CD4-positive, CD25-positive, alpha-beta regulatory T cell (primary cell): ENCODE measurements at regions not wholly inside any gene's neighbourhood (a gene's known extent, or its start where the extent isn't known, plus 50 kb on each side); places are given as distances from the start of the nearest gene placed in this dataset.
"Not testable (repeated sequence)": the region's sequence is repeated elsewhere in the genome, so short reads cannot be mapped to it uniquely, and the experiment has no call there.

Source experiments
- ATAC-seq, 2 donors: fragments of 150-1000 bp; cut with Tn5 transposase; one replicate each; pipeline ENCODE4 v1.10.0; 2021; ENCODE audit warnings: low read depth in 2 of 2, moderate number of reproducible peaks in 2 of 2, moderate library complexity in 1 of 2
- DNase-seq, 3 donors: peaks; one replicate each; pipeline versions ENCODE4 v3.0.0 to v3.0.0-alpha.2; 2012 to 2022; ENCODE audit warnings: mixed read lengths in 1 of 3
- H3K27ac ChIP-seq: one replicate; pipeline ENCODE4 v1.7.0; 2013; ENCODE audit warnings: mild to moderate bottlenecking, low read length; ENCODE audit not compliant: insufficient read depth, poor library complexity, severe bottlenecking
- H3K27me3 ChIP-seq: one replicate; pipeline ENCODE4 v1.7.0; 2013; ENCODE audit warnings: low read length; ENCODE audit not compliant: control insufficient read depth, insufficient read depth
- H3K36me3 ChIP-seq: one replicate; pipeline ENCODE4 v1.7.0; 2013; ENCODE audit warnings: mild to moderate bottlenecking, low read length, moderate library complexity; ENCODE audit not compliant: control insufficient read depth, insufficient read depth
- H3K4me1 ChIP-seq: 2 replicates; pipeline ENCODE4 v1.7.0; 2013; ENCODE audit warnings: mild to moderate bottlenecking, low read length; ENCODE audit not compliant: insufficient read depth, control insufficient read depth, poor library complexity, severe bottlenecking
- H3K4me3 ChIP-seq: one replicate; pipeline ENCODE4 v1.7.0; 2013; ENCODE audit warnings: low read depth, mild to moderate bottlenecking, low read length, moderate library complexity
- H3K9me3 ChIP-seq, 2 experiments: 1 replicate in 1 of 2; 2 replicates in 1 of 2; pipeline ENCODE4 v1.7.0; 2013; ENCODE audit warnings: low read length in 2 of 2, mild to moderate bottlenecking in 1 of 2, moderate library complexity in 1 of 2; ENCODE audit not compliant: control insufficient read depth in 2 of 2
- H3K27ac Mint-ChIP-seq, 3 donors: one replicate each; pipeline ENCODE4 v1.8.0; 2020 to 2022; ENCODE audit warnings: mild to moderate bottlenecking in 3 of 3, mixed read lengths in 3 of 3, moderate library complexity in 2 of 3
- H3K27me3 Mint-ChIP-seq: one replicate; pipeline ENCODE4 v1.8.0; 2022; ENCODE audit warnings: mild to moderate bottlenecking, mixed read lengths
- H3K36me3 Mint-ChIP-seq: one replicate; pipeline ENCODE4 v1.8.0; 2020; ENCODE audit warnings: mixed read lengths
- H3K4me1 Mint-ChIP-seq, 4 donors: one replicate each; pipeline ENCODE4 v1.8.0; 2020 to 2022; ENCODE audit warnings: mixed read lengths in 4 of 4, mild to moderate bottlenecking in 1 of 4
- H3K4me3 Mint-ChIP-seq, 4 donors: one replicate each; pipeline ENCODE4 v1.8.0; 2020 to 2022; ENCODE audit warnings: mild to moderate bottlenecking in 4 of 4, mixed read lengths in 4 of 4, moderate library complexity in 3 of 4
- H3K9me3 Mint-ChIP-seq, 7 donors: one replicate each; pipeline ENCODE4 v1.8.0; 2020 to 2022; ENCODE audit warnings: mixed read lengths in 7 of 7, mild to moderate bottlenecking in 3 of 7, moderate library complexity in 2 of 7

DNA sequence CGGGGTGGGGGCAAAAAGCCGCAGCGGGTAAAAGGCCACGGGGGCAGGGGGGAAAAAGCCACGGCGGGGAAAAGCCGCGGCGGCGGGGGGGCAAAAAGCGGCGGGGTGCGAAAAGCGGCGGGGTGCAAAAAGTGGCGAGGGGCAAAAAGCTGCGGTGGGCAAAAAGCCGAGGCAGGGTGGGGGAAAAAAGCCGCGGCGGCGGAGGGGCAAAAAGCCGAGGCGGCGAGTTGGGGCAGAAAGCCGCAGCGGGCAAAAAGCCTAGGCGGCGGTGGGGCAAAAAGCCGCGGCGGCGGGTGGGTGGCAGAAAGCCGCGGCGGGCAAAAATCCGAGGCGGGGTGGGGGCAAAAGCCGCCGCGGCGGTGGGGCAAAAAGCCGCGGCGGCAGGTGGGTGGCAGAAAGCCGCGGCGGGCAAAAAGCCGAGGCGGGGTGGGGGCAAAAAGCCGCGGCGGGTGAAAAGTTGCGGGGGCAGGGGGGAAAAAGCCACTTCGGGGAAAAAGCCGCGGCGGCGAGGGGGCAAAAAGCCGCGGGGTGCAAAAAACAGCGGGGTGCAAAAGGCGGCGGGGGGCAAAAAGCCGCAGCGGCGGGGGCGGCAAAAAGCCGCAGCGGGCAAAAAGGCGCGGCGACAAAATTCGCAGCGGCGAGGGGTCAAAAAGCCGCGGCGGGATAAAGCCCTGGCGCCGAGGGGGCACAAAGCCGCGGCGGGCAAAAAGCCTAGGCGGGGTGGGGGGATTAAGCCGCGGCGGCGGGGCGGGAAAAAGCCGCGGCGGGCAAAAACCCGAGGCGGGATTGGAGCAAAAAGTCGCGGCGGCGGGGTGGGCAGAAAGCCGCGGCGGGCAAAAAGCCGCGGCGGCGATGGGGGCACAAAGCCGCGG, 3901.2 kb downstream of the SRGAP2C start:
- Histone ChIP-seq H3K27me3 (no peaks in the 10 kb centered on the region), H3K4me1 (no peaks in the 10 kb centered on the region), H3K36me3 (no peaks in the 10 kb centered on the region), H3K4me3 (no peak overlapping the region), H3K27ac (no peak overlapping the region), H3K9me3 (peaks cover 5 to 38% of the 10 kb centered on the region in 2 experiments)
- Mint-ChIP-seq H3K36me3 (peaks cover 15% of the 10 kb centered on the region), H3K4me3 (no peak overlapping the region), H3K27ac (no peak overlapping the region), H3K27me3 (no peaks in the 10 kb centered on the region), H3K4me1 (peaks cover 0 to 5% (median 0%) of the 10 kb centered on the region in 4 donors), H3K9me3 (peaks cover 0 to 45% (median 28%) of the 10 kb centered on the region in 7 donors)
- no peak for DNase-seq
- no peak for ATAC-seq

DNA sequence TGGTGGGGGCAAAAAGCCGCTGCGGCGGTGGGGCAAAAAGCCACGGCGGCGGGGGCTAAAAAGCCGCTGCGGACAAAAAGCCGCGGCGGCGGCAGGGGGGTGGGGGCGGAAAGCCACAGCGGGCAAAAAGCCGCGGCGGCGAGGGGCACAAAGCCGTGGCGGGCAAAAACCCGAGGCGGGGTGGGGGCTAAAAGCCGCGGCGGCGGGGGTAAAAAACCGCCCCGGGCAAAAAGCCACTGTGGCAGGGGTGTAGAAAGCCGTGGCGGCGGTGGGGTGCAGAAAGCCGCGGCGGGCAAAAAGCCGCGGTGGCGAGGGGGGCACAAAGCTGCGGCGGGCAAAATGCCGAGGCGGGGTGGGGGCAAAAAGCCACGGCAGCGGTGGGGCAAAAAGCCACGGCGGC, 3901.8 kb downstream of the SRGAP2C start:
- peaks cover 0 to 41% (median 26%) of the 10 kb centered on the region in 7 donors for H3K9me3 Mint-ChIP-seq

DNA sequence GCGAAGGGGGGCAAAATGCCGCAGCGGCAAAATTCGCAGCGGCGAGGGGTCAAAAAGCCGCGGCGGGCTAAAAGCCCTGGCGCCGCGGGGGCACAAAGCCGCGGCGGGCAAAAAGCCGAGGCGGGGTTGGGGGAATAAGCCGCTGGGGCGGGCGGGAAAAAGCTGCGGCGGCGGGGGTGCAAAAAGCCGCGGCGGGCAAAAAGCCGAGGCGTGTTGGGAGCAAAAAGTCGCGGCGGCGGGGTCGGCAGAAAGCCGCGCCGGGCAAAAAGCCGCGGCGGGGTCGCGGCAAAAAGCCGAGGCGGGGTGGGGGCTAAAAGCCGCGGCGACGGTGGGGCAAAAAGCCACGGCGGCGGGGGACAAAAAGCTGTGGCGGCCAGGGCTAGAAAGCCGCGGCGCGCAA, 3902.5 kb downstream of the SRGAP2C start:
- Histone ChIP-seq H3K36me3 (no peaks in the 10 kb centered on the region), H3K9me3 (peaks cover 5 to 25% of the 10 kb centered on the region in 2 experiments), H3K27me3 (no peaks in the 10 kb centered on the region), H3K4me1 (no peaks in the 10 kb centered on the region), H3K4me3 (no peak overlapping the region), H3K27ac (no peak overlapping the region)
- peaks cover 0 to 34% (median 24%) of the 10 kb centered on the region in 7 donors for H3K9me3 Mint-ChIP-seq
- no peak overlapping the region for H3K27ac Mint-ChIP-seq
- DNase-seq: no peak
- ATAC-seq: no peak
- no peaks in the 10 kb centered on the region for H3K27me3 Mint-ChIP-seq
- no peak overlapping the region for H3K4me3 Mint-ChIP-seq
- peaks cover 0 to 5% (median 0%) of the 10 kb centered on the region in 4 donors for H3K4me1 Mint-ChIP-seq
- peaks cover 11% of the 10 kb centered on the region for H3K36me3 Mint-ChIP-seq

More for the DNA sequence above, 3901.8 kb downstream of the SRGAP2C start:
- Histone ChIP-seq H3K9me3 (peaks cover 5 to 32% of the 10 kb centered on the region in 2 experiments), H3K4me1 (no peaks in the 10 kb centered on the region), H3K27me3 (no peaks in the 10 kb centered on the region), H3K27ac (no peak overlapping the region), H3K36me3 (no peaks in the 10 kb centered on the region), H3K4me3 (no peak overlapping the region)
- no peak overlapping the region for H3K27ac Mint-ChIP-seq
- DNase-seq: no peak
- peaks cover 0 to 5% (median 0%) of the 10 kb centered on the region in 4 donors for H3K4me1 Mint-ChIP-seq
- H3K36me3 Mint-ChIP-seq: peaks cover 11% of the 10 kb centered on the region
- no peak for ATAC-seq
- H3K4me3 Mint-ChIP-seq: no peak overlapping the region
- no peaks in the 10 kb centered on the region for H3K27me3 Mint-ChIP-seq

DNA sequence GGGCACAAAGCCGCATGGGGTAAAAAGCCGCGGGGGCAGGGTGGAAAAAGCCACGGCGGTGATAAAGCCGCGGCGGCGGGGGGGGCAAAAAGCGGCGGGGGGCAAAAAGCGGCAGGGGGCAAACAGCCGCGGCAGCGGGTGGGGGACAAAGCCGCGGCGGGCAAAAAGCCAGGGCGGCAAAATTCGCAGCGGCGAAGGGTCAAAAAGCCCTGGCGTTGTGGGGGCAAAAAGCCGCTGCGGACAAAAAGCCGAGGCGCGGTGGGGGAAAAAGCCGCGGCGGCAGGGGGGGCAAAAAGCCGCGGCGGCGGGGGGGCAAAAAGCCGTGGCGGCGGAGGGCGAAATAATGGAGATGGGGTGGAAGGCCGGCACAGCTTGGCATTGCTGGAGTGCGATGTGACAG, 3902.9 kb downstream of the SRGAP2C start:
- ATAC-seq: no peak
- no peaks in the 10 kb centered on the region for H3K4me1 ChIP-seq
- DNase-seq: no peak
- Mint-ChIP-seq H3K36me3 (peaks cover 10% of the 10 kb centered on the region), H3K4me3 (no peak overlapping the region), H3K27me3 (no peaks in the 10 kb centered on the region), H3K4me1 (peaks cover 0 to 5% (median 0%) of the 10 kb centered on the region in 4 donors), H3K9me3 (peaks cover 2 to 32% (median 22%) of the 10 kb centered on the region in 7 donors), H3K27ac (no peak overlapping the region)
- H3K9me3 ChIP-seq: peaks cover 5 to 23% of the 10 kb centered on the region in 2 experiments
- no peak overlapping the region for H3K4me3 ChIP-seq
- H3K36me3 ChIP-seq: no peaks in the 10 kb centered on the region
- H3K27ac ChIP-seq: no peak overlapping the region
- no peaks in the 10 kb centered on the region for H3K27me3 ChIP-seq

DNA sequence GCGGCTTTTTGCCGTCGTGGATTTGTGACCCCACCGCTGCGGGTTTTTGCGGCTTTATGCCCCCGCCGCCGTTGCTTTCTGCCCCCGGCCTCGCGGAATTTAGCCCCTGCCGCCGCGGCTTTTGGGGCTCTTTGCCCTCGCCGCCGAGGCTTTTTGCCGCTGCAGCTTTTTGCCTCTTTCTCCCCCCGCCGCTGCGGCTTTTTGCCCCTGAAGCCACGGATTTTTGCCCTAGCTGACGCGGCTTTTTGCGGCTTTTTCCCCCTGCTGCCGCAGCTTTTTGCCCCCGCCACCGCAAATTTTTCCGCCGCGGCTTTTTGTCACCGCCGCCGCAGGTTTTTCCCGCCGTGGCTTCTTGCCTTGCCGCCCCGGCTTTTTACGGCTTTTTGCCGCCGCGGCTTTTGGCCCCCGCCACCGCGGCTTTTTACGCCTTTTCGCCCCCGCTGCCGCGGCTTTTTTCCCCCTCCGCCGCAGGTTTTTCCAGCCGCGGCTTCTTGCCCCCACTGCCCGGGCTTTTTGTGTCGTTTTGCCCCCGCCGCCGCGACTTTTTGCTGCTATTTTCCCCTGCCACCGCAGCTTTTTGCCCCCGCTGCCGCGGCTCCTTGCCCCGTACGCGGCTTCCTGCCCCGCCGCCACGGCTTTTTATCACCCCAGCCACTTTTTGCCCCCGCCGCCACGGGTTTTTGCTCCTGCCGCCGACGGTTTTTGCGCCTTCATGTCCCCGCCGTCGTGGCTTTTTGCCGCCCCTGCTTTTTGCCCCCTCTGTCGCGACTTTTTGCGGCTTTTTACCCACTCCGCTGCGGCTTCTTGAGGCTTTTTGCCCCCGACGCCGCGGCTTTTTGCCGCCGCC, 3933.6 kb downstream of the SRGAP2C start:
- Histone ChIP-seq H3K9me3 (peaks cover 3 to 20% of the 10 kb centered on the region in 2 experiments), H3K36me3 (no peaks in the 10 kb centered on the region), H3K4me1 (no peaks in the 10 kb centered on the region), H3K4me3 (no peak overlapping the region), H3K27me3 (no peaks in the 10 kb centered on the region), H3K27ac (no peak overlapping the region)
- ATAC-seq (no peak), DNase-seq (no peak)
- Mint-ChIP-seq H3K27me3 (no peaks in the 10 kb centered on the region), H3K4me3 (no peak overlapping the region), H3K4me1 (no peaks in the 10 kb centered on the region), H3K27ac (no peak overlapping the region), H3K36me3 (peaks cover 4% of the 10 kb centered on the region), H3K9me3 (peaks cover 0 to 16% (median 9%) of the 10 kb centered on the region in 7 donors)

DNA sequence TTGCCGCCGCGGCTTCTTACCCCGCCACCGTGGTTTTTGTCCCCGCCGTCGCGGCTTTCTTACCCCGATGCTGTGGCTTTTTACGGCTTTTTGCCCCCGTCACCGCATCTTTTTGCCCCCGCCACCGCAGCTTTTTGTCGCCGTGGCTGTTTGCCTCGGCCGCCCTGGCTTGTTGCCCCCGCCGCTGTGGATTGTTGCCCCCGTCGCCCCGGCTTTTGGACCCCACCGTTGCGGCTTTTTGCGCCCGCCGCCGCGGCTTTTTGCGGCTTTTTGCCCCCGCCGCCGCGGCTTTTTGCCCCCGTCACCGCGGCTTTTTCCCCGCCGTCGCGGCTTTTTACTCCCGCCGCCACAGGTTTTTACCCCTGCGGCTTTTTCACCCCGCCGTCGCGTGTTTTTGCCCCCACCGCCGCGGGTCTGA, 3934.3 kb downstream of the SRGAP2C start:
- Histone ChIP-seq H3K27ac (no peak overlapping the region), H3K36me3 (no peaks in the 10 kb centered on the region), H3K4me3 (no peak overlapping the region), H3K9me3 (peaks cover 3 to 20% of the 10 kb centered on the region in 2 experiments), H3K4me1 (no peaks in the 10 kb centered on the region), H3K27me3 (no peaks in the 10 kb centered on the region)
- Mint-ChIP-seq H3K4me1 (peaks cover 0 to under 1% (median 0%) of the 10 kb centered on the region in 4 donors), H3K9me3 (peaks cover 0 to 18% (median 9%) of the 10 kb centered on the region in 7 donors), H3K27me3 (no peaks in the 10 kb centered on the region), H3K27ac (no peak overlapping the region), H3K4me3 (no peak overlapping the region), H3K36me3 (peaks cover 4% of the 10 kb centered on the region)
- ATAC-seq (no peak), DNase-seq (no peak)

DNA sequence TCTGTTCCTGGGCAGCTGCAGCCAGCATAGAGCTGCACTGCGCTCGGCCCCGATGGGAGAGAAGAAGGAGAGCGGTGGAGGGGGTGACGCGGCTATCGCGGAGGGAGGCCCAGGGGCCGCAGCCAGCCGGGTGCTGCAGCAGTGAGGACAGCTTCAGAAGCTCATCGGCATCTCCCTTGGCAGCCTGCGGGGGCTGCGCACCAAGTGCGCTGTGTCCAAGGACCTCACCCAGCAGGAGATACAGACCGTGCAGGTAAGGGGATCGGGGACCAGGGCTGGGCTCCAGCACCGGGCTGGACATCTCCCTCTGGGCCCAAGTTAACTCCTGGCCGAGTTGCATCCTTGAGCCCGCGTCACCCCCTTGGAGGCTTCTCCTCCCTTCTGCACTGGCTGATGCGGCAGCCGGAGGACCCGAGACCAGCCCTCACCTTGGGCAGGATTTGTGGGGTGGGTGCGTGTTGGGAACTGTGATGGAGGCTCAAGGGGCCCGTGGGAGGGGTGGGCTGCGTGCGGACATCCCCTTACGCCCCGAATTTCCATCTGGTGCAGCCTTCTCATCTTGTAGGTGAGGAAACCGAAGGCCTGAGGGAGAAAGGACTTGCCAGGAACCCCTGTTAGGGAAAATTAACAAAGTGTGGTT, 3934.9 kb downstream of the SRGAP2C start:
- not testable (repeated sequence) for DNase-seq, H3K27me3 ChIP-seq, H3K4me3 Mint-ChIP-seq, H3K36me3 ChIP-seq, H3K4me1 ChIP-seq, H3K4me1 Mint-ChIP-seq, ATAC-seq, H3K27me3 Mint-ChIP-seq, H3K27ac ChIP-seq, H3K36me3 Mint-ChIP-seq, H3K4me3 ChIP-seq, H3K27ac Mint-ChIP-seq
- peaks cover 0 to 23% (median 10%) of the 10 kb centered on the region in 7 donors for H3K9me3 Mint-ChIP-seq
- peaks cover 3 to 20% of the 10 kb centered on the region in 2 experiments for H3K9me3 ChIP-seq
